T-helper 22 cell (primary cell): ENCODE measurements at regions not wholly inside any gene's neighbourhood (a gene's known extent, or its start where the extent isn't known, plus 50 kb on each side); places are given as distances from the start of the nearest gene placed in this dataset.
"Not testable (repeated sequence)": the region's sequence is repeated elsewhere in the genome, so short reads cannot be mapped to it uniquely, and the experiment has no call there.

ENCODE experiments used
- DNase-seq: peaks from one replicate; pipeline ENCODE4 v3.0.0-alpha.2; 2020; ENCODE audit warnings: low read depth

DNA sequence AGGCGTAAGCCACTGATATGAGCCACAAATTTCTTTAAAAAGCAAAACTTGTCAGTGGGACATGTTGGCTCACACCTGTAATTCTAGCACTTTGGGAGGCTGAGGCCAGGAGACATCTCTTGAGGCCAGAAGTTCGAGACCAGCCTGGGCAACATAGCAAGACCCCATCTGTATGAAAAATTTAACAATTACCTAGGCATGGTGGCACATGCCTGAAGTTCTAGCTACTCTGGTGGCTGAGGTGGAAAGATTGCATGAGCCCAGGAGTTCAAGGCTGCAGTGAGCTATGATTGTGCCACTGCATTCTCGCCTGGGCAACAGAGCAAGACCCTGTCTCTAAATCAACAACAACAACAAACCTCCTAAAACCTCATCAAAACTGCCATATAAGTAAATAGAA is 147.6 kb upstream of the BARHL2 start:
- DNase-seq = no peak

DNA sequence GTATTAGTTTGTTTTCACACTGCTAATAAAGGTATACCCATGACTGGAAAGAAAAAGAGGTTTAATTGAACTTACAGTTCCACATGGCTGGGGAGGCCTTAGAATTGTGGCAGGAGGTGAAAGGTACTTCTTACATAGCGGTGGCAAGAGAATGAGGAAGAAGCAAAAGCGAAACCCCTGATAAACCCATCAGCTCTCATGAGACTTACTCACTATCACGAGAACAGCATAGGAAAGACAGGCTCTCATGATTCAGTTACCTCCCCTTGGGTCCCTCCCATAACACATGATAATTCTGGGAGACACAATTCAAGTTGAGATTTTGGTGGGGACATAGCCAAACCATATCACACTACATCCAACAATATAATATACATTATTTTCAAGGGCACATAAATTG is 145.7 kb upstream of the BARHL2 start:
- DNase-seq = no peak

DNA sequence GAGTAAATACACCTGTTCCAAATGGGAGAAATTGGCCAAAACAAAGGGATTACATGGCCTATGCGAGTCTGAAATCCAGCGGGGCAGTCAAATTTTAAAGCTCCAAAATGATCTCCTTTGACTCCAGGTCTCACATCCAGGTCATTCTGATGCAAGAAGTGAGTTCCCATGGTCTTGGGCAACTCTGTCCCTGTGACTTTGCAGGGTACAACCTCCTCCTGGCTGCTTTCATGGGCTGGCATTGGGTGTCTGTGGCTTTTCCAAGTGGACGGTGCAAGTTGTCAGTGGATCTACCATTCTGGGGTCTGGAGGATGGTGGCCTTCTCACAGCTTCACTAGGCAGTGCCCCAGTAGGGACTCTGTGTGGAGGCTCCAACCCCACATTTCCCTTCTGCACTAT is 144.3 kb upstream of the BARHL2 start:
- DNase-seq = not testable (repeated sequence)

DNA sequence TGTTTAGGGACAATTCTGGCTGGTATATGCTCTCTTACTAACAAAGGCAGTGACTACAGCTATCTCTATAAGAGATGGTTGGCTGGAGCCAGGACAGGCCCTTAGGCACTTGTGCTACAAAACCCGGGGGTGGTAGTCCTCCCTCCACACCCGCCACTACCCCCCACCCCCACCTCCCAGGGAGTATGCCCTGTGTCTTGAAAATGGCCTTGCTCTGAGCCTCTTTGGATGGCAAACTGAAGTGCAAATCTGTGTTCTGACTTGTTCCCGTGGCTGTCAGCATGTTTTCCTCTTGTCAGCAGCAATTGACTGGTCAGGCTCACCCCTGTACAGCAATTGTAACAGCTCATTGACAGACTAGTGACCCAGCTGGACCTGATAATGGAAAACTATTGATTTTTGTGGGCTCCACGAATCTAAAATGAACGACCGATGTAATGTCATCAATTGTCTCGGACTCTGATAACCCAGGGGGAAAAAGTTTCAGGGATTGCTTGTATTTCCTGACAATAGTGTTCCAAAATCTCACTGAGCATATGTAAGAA is 139.4 kb upstream of the BARHL2 start:
- no peak for DNase-seq

DNA sequence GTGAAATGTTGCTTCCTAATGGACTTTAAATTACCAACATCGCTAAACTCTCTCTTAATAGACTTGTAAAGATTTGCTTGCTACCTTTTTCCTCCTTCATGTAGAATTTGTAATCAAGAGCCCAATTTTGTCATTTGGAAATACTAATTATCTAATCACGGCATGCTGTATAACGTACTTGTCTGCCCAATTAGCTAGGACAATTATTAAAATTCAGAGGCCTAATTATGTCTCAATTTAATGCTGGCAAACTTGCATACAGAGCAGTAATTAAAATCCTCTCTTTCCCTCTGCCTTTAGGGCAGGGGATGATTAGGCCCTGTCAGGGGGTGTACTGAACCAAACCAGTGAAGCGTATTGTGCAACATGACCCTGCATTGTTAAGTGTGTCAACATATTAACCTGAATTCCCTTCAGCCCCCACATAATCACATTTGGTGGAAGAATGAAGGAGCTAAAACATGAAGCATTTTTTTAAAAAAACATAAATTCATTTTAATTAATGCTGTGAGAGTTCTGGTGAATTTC is 137.4 kb upstream of the BARHL2 start:
- no peak for DNase-seq

DNA sequence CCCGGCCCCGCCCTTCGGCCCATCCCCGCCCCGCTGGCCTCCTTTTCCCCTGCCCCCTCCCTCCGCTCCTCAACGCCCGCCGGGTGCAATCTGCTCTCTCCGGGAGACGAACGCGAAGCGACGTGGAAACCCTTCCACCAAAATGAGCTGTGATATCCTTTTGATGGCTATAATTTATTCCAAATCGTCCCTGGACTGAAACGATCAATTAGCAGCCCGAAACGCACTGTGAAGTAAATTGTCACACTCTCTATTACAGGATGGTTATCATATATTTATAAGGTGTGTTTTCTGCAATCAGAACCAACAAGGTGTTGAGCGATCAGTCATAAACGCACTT is 134.6 kb upstream of the BARHL2 start:
- no peak for DNase-seq

DNA sequence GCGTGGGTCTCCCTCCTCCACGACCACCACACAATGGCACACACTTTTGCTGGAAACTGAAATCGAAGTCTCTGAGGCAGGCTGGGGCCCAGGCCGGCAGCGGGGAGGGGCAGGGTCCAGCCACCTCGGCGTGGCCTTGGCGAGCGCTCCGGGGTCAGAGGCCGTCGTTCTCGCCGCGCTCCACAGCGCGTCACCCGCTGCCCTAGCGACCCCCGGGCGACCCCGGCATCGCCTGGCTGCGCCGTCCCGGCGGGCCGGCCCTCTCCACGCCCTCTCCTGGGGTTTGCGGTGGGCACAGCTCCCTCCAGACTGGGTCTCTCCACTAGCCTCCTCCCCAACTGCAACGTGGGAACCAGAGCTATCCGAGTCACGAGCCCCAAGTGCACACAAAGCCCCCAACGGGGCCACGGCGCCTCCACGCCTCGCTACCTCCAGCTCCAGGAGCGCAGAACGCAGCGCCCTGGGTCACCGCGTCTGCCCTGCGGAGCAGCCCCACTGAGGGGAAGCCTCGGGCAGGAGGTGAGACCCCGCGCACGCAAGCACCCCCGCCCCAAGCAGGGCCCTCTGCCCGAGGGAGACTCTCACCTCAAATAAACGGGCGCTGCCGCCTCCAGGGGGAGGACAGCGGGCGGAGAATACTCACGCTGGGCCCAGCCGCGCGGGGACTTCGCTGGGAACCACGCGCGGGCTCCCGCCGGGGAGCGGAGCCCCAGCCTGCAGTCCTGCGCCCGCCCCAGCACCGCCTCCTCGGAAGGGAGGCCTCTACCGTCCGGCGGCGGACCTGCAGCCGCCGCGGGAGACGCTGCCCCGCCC is 134.0 kb upstream of the BARHL2 start:
- peak; percentile 52 for DNase-seq

DNA sequence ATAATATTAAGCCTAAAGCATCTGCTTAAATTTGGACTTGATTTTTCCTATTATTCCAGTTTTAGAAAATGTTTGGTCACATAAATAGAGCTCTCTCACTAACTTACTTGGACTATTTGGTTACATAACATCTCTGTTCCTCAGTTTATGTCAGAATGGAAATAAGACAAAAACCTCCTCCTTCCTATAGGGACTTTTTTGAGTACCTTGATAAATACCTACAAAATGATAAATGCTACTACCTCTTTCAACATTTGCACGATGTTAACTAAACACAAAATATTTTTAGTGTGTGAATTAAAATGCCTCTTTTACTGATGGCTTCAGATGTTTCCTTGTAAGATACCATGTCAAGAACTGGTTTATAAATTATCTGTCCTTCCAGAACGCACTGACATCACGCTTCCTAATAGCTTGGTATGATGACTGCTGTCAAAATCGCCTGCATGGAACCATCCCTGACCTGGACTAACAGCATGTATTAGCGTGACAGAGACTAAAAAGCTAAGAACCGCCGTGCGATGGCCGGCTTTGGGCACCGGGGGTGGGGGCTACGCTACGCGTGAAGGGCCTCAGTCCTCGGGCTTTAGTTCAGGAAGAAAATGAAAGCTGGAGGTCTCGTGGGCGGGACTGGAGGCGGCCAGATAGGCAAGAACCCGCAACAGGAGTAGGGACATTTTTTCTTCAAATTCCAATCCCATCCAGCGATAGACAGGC is 133.2 kb upstream of the BARHL2 start:
- no peak for DNase-seq

DNA sequence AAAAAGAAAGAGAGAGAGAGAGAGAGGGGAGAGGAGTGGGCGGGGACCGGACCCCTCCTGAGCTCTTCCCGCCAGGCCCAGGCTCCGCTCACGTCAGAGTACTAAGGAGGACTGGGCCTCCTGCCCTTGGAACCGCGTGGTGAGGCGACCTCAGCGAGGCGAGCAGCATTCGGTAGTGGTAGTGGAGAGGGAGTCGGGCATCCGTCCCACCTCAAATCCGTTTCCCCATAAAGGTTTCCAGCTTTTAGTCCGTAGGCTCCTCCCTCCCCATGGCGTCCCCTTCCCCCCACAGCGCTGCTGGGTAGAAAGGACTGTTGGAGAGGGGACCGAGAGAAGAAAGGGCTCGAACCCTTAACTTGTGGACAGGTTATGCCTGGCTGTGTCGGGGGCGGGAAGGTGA is 124.4 kb upstream of the BARHL2 start:
- no peak for DNase-seq

DNA sequence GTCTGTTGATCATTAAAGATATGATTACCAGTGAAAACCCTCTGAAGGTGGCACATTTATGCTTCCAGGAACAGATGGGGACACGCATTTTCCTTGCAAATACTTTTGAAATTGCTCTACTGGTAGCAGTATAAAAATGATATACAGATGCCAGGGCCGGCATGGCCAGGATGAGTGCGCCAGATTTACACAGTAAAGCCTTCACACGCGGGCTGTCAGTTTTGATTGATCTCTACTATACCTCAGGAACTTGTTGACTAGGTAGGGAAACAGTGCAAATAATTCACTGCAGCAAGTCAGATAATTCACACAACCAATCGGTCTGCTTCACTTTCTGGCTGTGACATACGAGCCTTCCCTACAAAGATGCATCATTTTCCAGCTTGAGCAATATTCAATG is 123.2 kb upstream of the BARHL2 start:
- no peak for DNase-seq

DNA sequence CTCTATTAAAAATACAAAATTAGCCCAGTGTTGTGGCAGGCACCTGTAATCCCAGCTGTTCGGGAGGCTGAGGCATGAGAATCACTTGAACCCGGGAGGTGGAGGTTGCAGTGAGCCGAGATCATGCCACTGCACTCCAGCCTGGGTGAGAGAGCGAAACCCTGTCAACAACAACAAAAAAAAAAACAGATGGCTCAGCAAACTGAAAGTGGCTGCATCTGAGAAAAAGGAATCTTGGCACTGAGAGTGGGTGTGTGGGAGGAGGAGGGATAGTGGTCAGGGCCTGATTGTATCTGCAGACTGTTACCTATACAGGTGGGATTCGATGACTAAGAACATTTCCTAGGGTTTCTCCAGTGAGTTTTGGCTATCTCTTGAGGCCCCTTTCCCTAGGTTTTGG is 122.2 kb upstream of the BARHL2 start:
- no peak for DNase-seq

DNA sequence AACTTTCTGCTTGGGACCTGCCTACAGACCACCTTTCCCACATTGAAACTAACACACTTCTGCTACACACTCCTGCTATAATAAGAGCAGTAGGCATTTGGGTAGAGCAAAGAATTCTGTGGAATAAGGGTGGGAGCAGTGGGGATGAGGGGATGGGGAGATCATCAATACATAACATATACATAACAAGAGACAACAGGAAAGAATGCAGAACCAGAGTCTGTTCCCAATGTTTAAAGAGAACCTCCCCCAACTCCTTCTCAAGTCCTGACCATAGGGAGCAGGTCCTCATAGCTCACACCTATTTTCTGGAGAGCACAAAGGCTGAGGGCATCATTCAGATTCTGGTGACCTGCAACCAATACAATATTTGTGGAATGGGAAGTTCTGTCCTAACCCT is 121.6 kb upstream of the BARHL2 start:
- no peak for DNase-seq

DNA sequence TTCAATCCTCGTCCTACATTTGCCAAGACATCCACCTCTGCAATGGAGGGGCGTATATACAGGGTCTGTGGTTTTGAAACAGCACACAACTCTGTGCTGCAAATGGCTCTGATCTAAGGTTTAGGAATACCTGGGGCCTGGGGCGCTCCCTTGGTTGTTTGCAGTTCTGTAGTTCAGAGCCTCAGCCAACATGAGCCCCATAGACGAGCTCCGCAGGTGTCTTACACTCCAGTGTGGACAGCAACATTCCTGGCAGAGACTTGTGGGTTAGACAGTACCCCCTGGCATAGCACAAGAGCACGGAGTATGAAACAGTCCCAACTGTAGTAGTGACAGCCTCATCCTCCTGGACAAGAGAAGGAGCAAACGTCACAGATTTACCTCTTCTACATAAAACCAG is 120.3 kb upstream of the BARHL2 start:
- DNase-seq = no peak

DNA sequence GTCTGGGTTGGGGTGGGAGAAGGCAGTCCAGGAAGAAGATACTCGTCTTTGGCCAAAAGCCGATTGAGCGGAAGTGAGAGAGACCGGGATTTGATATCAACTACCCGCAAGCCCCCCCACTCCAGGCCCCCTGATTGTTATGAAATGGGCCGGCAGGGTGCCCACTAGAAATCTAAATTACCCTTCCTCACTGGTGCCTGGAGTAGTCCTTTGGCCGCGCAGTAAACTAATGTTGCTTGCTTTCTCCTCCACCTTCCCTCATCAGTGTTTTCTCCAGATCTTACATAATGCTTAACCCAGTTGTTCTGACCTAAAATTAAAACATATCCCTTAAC is 119.2 kb upstream of the BARHL2 start:
- no peak for DNase-seq

DNA sequence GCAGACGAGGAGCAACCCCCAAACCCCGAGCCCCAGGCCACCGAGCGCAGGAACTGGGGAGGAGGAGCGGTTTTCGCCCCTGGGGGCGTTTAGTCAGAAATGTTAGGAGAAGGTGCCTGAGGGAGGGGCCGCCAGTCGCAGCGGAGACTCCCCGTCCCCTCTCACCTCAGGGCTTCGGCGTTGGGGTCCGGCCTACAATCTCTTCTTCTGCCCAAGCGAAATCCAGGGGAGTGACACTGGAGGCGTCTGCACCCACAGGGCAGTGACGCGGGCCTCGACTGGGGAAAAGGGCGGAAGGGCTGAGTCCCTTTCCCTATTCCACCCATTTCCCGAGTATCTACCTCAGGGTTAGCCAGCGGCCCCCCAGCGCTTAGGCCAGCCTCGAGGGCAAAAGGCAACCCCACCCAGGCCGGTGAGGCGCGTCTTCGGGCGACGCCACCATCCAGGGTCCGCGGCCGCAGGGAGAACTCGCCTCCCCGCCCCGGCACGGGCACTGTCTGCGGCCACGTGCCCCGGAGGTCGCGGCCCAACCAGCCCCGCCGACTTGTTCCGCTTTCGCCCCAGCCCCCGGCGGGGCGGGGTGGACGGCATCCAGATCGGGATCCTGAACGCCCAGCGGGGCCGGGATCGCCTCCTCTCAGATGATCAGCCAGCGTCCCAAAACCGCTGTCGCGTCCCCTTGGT is 118.7 kb upstream of the BARHL2 start:
- DNase-seq = no peak

DNA sequence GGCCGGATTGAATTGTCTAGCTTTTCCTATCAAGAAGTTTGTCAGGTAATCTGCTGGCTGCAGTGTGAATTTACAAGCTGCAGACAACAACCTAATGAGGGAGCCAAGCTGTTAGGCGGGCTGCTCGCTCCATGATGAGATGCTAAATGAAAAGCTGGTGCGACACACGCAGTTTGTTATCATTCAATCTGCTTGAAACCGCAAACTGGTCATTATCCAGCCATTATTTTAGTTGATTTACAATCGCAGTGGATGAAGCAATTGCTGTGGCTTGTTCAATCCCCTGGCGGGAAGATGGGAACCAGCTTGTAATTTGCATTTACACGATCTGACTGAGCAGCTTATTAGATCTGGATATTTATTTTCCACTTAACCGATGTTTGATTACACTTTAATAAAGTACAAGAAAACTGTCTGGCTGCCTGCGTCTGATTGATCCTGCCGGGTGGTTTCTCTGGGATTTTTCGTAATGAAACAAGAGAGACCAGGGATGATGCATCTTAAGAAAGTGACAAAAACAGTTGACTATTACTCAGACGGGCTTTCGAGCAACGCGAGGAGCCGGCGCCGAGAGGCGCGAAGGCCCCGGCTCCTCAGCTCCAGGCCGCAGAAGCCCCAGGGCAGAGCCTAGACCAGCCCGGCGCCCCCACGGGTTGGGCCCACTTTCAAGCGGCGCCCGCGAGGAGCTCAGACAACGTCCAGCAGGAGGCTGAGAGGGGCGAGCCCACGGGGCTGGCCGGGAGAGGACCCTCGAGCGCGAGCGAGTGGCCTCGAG is 118.0 kb upstream of the BARHL2 start:
- no peak for DNase-seq

DNA sequence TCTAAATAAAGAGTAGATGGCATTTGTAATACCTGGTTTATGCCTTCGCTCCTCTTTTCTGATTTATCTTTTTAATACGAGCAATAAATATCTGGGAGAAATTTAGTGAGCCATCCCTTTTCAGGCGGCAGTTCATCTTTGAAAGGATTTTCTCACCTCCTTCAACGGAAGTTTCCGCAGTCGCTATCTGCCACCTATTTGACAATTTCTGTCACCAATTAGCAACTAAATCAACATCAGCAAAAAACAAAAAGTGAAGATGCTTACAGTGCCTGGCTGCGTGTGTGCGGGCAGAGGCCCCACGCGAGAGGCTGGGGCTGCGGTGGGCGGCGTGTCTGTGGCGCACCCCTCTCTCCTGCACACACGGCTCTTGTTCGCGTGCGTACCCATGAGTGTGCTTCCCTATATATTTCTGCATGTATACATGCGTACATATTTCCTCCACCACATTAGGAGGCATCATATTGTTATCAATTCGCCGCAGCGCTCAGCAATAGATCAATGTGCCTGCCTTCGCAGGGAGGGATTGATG is 117.3 kb upstream of the BARHL2 start:
- no peak for DNase-seq

DNA sequence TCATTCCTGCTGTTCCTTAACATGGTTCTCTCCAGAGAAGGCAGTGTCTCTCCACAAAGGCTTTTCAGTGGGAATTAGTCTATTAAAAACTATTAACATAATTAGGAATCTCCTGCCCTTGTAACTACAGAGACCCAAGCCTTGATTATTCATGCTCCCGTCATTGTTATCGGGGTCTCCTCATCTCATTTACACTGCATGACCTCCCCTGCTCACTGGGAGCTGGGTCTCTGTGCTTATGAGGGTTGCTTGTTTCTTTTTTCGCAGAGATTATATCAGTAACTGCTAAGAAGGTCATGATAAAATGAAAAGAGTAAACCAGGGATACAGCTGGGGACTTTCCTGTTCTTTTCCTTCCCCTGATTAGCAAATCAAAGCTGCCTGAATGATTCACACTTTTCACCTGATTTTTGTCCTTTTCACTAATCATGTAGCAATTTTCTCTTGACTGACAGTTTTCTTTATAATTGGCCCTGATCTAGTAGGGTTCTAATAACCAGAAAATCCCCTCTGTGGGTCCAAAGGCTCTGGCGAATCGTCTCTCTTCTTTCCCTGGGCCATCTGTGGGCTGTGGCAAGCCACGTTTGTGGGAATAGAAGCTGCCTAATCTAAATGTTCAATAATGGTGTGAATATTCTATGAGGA is 116.5 kb upstream of the BARHL2 start:
- no peak for DNase-seq

DNA sequence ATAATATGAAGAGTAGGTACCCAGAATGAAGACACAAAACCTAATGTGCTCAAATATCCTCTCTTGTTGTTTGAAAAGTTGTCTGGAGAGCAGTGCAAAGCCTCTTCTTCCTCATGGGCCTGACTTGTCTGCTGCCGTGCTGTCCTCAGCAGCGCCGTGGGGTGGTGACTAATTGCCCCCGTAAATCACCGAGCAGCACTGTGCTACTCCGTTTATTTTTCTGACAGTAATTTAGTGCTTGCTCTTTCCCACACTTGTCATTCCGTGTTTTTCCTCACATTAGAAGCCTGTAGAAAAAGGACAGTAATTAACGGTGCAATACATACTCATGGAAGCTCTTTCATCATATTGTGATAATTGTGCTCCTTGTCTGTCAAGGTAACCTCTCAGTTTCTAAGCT is 114.8 kb upstream of the BARHL2 start:
- DNase-seq = no peak

DNA sequence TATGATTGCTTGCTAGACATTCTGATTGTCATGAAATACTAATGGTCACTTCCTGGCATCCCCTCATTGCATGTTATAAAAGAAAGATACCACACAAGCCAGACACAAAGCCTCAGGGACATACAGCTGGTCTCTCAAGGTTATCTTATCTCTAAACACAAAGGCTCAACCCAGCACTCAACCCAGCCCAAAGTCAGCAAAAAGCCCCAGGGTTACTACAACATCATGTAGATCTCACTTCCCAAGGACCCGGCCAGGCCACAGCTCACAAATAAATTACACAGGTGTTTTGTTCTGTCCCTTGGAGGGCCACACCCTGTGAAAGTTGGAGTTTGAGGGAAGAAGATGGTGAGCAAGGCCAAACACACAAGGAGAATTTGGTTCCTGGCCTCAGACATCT is 109.7 kb upstream of the BARHL2 start:
- DNase-seq = no peak

DNA sequence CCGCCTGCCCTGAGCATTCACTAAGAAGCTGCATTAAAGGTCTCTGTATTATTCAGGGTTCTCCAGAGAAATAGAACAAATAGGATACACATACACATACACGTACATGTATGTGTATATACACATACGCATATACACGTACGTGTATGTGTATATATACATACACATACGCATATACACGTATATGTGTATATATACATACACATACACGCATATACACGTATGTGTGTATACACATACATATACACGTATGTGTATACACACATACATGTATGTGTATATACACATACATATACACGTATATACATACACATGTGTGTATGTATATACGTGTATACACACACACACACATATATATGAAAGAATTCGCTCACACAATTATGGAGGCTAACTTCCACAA is 108.9 kb upstream of the BARHL2 start:
- DNase-seq = no peak
